ENCODE measurements at regions not wholly inside any gene's neighbourhood (a gene's known extent, or its start where the extent isn't known, plus 50 kb on each side); places are given as distances from the start of the nearest gene placed in this dataset.

- no peak for TF ChIP-seq ZNF462 (CRISPR knock-in tag; IDR thresholded peaks at IDR 0.05)
- no peak for TF ChIP-seq EZH2phosphoT487 (IDR thresholded peaks at IDR 0.05; ENCODE audit: unreplicated experiment)
- TF ChIP-seq STAT1 (IDR thresholded peaks at IDR 0.05; ENCODE audit: unreplicated experiment) = no peak
- TF ChIP-seq CREB1 (CRISPR knock-in tag; IDR thresholded peaks at IDR 0.05; ENCODE audit: low read depth) = no peak
- TF ChIP-seq ZNF114 (CRISPR knock-in tag; IDR thresholded peaks at IDR 0.05) = no peak
- TF ChIP-seq JUNB (IDR thresholded peaks at IDR 0.05; ENCODE audit: unreplicated experiment) = no peak
Measured at GRCh38 chr17:13759518-13760335, 158.0 kb upstream of the HS3ST3A1 start (continued).

- H3K27me3 ChIP-seq (ENCODE audit: insufficient read depth) = no peaks in the 10 kb centered on the region
- H3K27ac Mint-ChIP-seq = no peak overlapping the region; the same call in 1 of the 2 replicates
- no peak overlapping the region for H3K4me3 ChIP-seq
- H3K27ac ChIP-seq (ENCODE audit: low read depth) = no peak overlapping the region
- no peaks in the 10 kb centered on the region for H3K27me3 Mint-ChIP-seq (ENCODE audit: insufficient read depth, low read depth, poor library complexity)
- no peaks in the 10 kb centered on the region for H3K4me1 ChIP-seq (ENCODE audit: insufficient read depth)
- no peaks in the 10 kb centered on the region for H4K20me1 ChIP-seq (replicated peaks; ENCODE audit: insufficient read depth)
- no peak overlapping the region for H2AFZ ChIP-seq
- H3K4me2 ChIP-seq = no peak overlapping the region
- DNase-seq (ENCODE audit: low spot score) = no peak
- H3K36me3 ChIP-seq (ENCODE audit: insufficient read depth) = no peaks in the 10 kb centered on the region
- no peak overlapping the region for H3K4me3 Mint-ChIP-seq
- H3F3A ChIP-seq (replicated peaks; ENCODE audit: low read depth) = no peaks in the 10 kb centered on the region
- 0 out of 2 replicates have a peak, but pooled peaks cover 2% of the 10 kb centered on the region for H3K9me2 ChIP-seq (ENCODE audit: insufficient read depth)
- no peaks in the 10 kb centered on the region for H3K4me1 Mint-ChIP-seq
- no peak for ATAC-seq
- H3K9me3 Mint-ChIP-seq = no peaks in the 10 kb centered on the region; the same call in 2 of the 3 replicates
- no peaks in the 10 kb centered on the region for H3K36me3 Mint-ChIP-seq (ENCODE audit: low read depth)
- no peaks in the 10 kb centered on the region for H3K79me2 ChIP-seq (replicated peaks; ENCODE audit: insufficient read depth)
- TF ChIP-seq ZNF462 (CRISPR knock-in tag; IDR thresholded peaks at IDR 0.05) = no peak
- TF ChIP-seq CREB1 (CRISPR knock-in tag; IDR thresholded peaks at IDR 0.05; ENCODE audit: low read depth) = no peak
- TF ChIP-seq EZH2phosphoT487 (IDR thresholded peaks at IDR 0.05; ENCODE audit: unreplicated experiment) = no peak
Measured at GRCh38 chr17:13761038-13761603, 159.4 kb upstream of the HS3ST3A1 start.

All from GM23338 (cell line).